C4-2B (cell line): ENCODE measurements at regions not wholly inside any gene's neighbourhood (a gene's known extent, or its start where the extent isn't known, plus 50 kb on each side); places are given as distances from the start of the nearest gene placed in this dataset.

Experiments
- H3K27ac ChIP-seq: fragments of 450-650 bp; 2 replicates; pipeline ENCODE4 v1.5.1; 2017
- ZFX ChIP-seq: fragments of 450-650 bp; IDR thresholded peaks from 2 replicates; pipeline ENCODE4 v1.6.1; 2017
- TF ChIP-seq, protein P1 (sequence below): fragments of 450-650 bp; conservative IDR thresholded peaks from 2 replicates; pipeline ENCODE4 v1.5.1; 2017; ENCODE audit warnings: mild to moderate bottlenecking

DNA sequence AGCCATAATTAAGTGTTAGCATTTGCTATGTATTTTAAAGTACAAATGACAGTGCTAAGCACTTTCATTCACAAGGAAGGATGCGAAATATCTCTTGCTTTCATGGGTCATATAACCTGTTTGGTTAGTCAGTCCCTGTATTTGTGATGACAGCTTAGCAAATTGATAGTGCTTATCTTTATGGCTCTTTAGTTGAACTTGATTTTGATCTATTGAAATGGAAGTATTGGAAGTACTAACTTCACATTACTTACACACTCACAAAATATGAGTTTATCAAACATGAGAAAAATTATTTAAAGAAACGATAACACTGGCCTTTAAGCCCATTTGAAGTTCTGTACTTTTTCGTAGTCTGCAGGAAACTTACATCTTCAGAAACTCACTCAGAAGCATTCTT is 97.4 kb upstream of the NEUROD1 start:
- H3K27ac ChIP-seq = no peak overlapping the region
- no peak for TF ChIP-seq ZFX
- TF ChIP-seq, protein P1, sequence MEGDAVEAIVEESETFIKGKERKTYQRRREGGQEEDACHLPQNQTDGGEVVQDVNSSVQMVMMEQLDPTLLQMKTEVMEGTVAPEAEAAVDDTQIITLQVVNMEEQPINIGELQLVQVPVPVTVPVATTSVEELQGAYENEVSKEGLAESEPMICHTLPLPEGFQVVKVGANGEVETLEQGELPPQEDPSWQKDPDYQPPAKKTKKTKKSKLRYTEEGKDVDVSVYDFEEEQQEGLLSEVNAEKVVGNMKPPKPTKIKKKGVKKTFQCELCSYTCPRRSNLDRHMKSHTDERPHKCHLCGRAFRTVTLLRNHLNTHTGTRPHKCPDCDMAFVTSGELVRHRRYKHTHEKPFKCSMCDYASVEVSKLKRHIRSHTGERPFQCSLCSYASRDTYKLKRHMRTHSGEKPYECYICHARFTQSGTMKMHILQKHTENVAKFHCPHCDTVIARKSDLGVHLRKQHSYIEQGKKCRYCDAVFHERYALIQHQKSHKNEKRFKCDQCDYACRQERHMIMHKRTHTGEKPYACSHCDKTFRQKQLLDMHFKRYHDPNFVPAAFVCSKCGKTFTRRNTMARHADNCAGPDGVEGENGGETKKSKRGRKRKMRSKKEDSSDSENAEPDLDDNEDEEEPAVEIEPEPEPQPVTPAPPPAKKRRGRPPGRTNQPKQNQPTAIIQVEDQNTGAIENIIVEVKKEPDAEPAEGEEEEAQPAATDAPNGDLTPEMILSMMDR = no peak

DNA sequence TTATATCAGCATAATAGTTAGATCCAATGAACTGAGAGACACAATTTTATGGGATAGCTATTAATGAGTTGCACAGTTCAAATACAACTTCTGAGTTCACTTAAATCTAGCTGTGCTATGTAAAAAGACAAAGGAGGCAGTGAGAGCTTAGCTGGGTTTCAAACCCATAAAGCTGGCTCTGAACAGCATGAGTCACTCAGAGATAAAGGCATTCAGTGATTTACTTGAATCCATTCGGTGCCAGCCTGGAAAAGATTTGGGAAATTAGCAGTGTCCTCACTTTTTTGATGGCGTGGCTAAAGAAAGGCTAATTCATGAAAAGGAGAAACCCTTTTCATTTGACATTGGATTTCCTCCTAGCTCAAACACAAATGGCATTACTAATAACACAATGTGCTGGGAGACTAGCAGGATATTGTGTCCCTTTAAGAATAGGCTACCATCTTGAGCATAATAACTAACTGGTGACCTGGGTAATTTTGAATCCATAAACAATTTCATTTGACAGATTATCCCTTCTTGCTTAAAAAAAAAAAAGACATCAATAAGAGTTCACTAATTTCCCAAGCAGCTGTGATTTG is 98.4 kb upstream of the NEUROD1 start:
- TF ChIP-seq, protein P1 = no peak
- TF ChIP-seq ZFX = no peak
- no peak overlapping the region for H3K27ac ChIP-seq

DNA sequence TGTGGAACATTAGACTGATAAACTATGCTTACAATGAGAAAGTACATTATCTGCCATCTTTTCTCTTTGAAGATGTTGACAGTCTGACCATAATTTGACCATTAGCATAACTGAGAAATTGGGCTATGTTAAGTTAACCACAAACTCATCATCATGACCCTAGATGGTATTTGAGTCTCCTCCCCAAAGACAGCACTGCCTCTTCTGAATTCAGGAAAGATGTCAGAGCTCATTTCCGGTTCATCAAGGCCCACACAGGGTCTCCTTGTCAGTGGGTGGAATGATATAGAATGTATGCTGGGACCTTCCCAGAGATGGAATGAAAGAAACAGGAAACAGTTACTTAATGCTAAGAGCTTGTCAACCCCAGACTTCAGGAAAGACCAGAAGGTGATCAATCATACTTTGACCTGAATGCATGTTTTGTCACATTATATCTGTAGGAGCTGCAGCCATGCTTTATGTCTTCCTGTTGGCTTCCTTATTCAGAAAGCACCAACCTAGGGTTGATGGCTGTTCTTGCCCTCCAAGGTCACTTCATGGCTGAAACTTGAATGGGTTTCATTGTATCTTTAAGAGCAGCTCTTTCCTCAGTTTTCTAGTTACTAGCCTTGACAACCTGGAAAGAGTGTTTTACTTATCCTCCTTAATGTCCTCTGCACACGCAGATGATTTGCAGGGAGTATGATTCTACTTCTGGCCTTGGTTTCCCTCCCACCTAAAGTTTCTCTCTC is 99.1 kb upstream of the NEUROD1 start:
- TF ChIP-seq ZFX = no peak

DNA sequence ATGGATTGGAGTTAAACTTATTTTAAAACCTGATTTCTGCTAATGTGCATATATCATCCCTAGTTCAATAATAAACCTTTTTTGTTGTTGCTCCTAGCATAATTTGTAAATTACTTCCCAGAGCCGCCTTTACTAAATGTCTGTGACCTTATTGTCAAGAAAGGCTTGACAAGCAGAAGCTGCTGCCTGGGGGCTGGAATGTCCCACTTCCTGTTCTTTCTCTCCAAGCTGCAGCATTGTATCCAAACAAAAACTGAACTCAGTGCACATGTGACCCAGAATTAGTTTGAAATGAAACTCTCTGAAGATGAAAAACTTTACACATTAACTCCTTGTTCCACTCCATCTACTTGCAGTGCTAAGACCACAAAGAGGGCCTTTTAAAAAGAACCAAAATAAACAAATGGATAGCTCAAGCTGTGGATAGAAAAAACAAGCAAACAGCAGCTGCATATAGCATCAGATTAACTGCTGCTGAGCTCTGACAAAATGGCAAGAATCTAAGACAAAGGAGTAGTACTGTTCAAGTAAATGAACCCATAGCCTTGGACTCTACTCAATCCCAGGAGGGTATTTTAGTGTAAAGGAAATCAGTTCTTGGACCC is 99.8 kb upstream of the NEUROD1 start:
- TF ChIP-seq, protein P1 = no peak
- TF ChIP-seq ZFX = no peak
- H3K27ac ChIP-seq = no peak overlapping the region

More for the DNA sequence above, 99.1 kb upstream of the NEUROD1 start:
- no peak overlapping the region for H3K27ac ChIP-seq

DNA sequence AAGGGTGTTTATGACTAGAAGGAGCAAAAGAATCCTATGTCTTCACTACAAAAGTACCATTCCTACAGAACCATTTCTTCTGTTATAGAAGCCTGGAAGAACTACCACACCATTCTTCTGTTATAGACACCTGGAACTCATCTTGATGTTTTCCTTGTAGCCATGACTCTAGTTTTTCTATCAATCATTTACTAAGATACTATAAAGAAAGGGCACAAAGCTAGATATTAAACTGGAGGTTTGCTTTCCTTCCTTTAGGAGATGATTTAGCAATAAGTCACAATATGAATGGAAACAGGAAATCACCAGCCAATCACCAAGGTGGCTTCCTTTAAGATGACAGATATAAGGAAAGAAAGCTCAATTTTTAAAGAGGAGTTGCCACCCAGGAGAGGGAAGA is 100.3 kb upstream of the NEUROD1 start:
- no peak for TF ChIP-seq ZFX
- TF ChIP-seq, protein P1 = no peak

DNA sequence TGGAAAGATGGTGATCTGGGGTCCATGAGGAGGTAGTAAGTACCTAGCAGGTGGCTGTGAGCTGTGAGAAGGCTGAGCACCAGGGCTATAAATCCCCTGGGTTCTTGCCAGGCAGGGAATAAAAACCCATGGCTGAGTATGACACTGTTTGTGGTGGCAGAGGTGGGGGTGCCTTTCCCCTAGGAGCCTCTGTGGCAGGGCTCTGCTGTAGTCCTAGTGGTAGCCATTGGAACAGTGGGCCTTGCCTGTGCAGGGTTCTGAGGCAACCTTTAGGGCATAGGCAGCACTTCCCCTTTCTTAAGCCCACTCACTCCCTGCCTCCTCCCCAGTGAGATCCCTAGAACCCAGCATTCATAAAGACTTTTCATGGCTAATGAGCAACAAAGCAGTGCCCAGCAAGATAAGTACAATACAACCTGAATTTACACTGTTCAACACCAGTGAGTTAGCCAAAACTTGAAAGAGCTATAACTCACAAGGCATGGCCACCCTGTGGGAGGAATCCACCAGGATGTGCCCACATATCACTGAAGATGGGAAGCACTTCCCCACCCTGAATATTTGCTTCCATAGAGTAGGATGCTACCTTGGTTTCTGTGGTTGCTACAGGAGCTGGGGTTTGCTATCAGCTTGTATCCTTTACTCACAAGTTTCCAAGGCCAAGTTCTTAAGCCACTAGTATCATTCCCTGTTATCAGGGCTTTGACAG is 100.9 kb upstream of the NEUROD1 start:
- no peak overlapping the region for H3K27ac ChIP-seq
- TF ChIP-seq, protein P1 = no peak
- TF ChIP-seq ZFX = no peak

More for the DNA sequence above, 100.3 kb upstream of the NEUROD1 start:
- H3K27ac ChIP-seq = no peak overlapping the region

DNA sequence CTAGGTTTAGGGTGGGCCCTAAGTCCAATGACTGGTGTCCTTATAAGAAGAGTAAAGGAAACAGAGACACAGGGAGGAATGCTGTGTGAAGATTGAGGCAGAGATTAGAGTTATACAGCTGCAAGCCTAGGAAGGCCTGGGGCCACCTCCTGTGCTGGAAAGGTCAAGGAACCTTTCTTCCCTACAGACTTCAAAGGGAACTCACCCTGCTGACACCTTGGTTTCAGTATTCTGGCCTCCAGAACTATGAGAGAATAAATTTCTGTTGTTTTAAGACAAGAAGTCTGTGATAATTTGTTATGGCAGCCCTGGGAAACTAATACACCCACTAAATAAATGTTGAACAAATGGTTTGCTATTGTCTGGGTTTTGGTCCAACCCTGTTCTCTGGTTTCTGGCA is 102.3 kb upstream of the NEUROD1 start:
- no peak for TF ChIP-seq ZFX
- TF ChIP-seq, protein P1 = no peak
- H3K27ac ChIP-seq = no peak overlapping the region
